GM12873 (cell line): ENCODE measurements at regions not wholly inside any gene's neighbourhood (a gene's known extent, or its start where the extent isn't known, plus 50 kb on each side); places are given as distances from the start of the nearest gene placed in this dataset.
A peak's percentile ranks its signal among the peaks of the same experiment; 100 is the strongest.

ENCODE experiments used
- CTCF ChIP-seq: IDR thresholded peaks from 2 replicates; pipeline ENCODE4 v1.5.1; 2012; ENCODE audit warnings: low read depth, mild to moderate bottlenecking, moderate library complexity, low read length, control low read depth; ENCODE audit not compliant: insufficient read depth; ENCODE audit errors: missing control alignments

GRCh38 chr4:38603652-38604051 is 60.3 kb upstream of the KLF3 start:
- no peak for TF ChIP-seq CTCF

GRCh38 chr4:38605181-38605752 is 58.7 kb upstream of the KLF3 start:
- no peak for TF ChIP-seq CTCF

- TF ChIP-seq CTCF, result no peak
These were observed 58.0 kb upstream of the KLF3 start for GRCh38 chr4:38605753-38606586.

- TF ChIP-seq CTCF, result peak; percentile 20
These were observed 57.5 kb upstream of the KLF3 start for GRCh38 chr4:38606587-38606905.

GRCh38 chr4:38609614-38610013 is 54.4 kb upstream of the KLF3 start:
- TF ChIP-seq CTCF, result no peak

GRCh38 chr4:38610521-38610920 is 53.5 kb upstream of the KLF3 start:
- TF ChIP-seq CTCF, result no peak

- TF ChIP-seq CTCF, result no peak
These were observed 53.0 kb upstream of the KLF3 start for GRCh38 chr4:38610966-38611431.
